Psoas muscle (tissue), 7 donors: ENCODE measurements at regions not wholly inside any gene's neighbourhood (a gene's known extent, or its start where the extent isn't known, plus 50 kb on each side); places are given as distances from the start of the nearest gene placed in this dataset.

ENCODE experiments used
- ATAC-seq, 4 donors: fragments of 200-7000 bp; cut with Tn5 transposase; one replicate each; pipeline ENCODE4 v1.9.1; 2020; ENCODE audit warnings: moderate library complexity in 3 of 4, mild to moderate bottlenecking in 2 of 4
- DNase-seq, 2 donors: peaks; one replicate each; pipeline ENCODE4 v3.0.0-alpha.2; 2020
- H3K27ac ChIP-seq: fragments of 200-600 bp; one replicate; pipeline ENCODE4 v1.8.0; 2022
- H3K27me3 ChIP-seq, 3 donors: fragments of 200-600 bp in 1 of 3; one replicate each; pipeline versions ENCODE4 v1.6.1 to v1.8.0; 2013 to 2022; ENCODE audit warnings: low read length in 2 of 3, mild to moderate bottlenecking in 2 of 3, moderate library complexity in 1 of 3; ENCODE audit not compliant: insufficient read depth in 3 of 3
- H3K36me3 ChIP-seq, 2 donors: fragments of 200-600 bp in 1 of 2; one replicate each; pipeline versions ENCODE4 v1.6.1 to v1.8.0; 2013 to 2022; ENCODE audit warnings: low read depth in 1 of 2, mild to moderate bottlenecking in 1 of 2, moderate library complexity in 1 of 2; ENCODE audit not compliant: insufficient read depth in 1 of 2
- H3K4me1 ChIP-seq: fragments of 200-600 bp; one replicate; pipeline ENCODE4 v1.8.0; 2022
- H3K4me3 ChIP-seq: fragments of 200-600 bp; one replicate; pipeline ENCODE4 v1.8.0; 2022; ENCODE audit warnings: mild to moderate bottlenecking
- H3K9me3 ChIP-seq: fragments of 200-600 bp; one replicate; pipeline ENCODE4 v1.8.0; 2022
- WGBS, 3 donors: extraction: QIAGEN DNeasy Blood & Tissue Kit; methylation state at CpG; one replicate each; pipeline versions ENCODE4 v1.1.6 to v1.1.7; 2013; 5-methylcytosine and 5-hydroxymethylcytosine counted together
- intact Hi-C, 2 donors: fragments of 100-400 bp; cut with DNase I; formaldehyde crosslinking; loops; one replicate each; pipeline versions ENCODE4 v1.11.0 to v1.14.2; 2022
- TF ChIP-seq, protein P1 (sequence below): fragments of 200-600 bp; IDR thresholded peaks from one replicate; pipeline ENCODE4 v1.8.0; 2022; ENCODE audit warnings: antibody characterized with exemption
- donor health status: healthy with polysubstance abuse.
- donor health status: DM: no; HTN: no; CAD: no; lungs with moderate emphysema.
- donor health status: Bipolar disorder and iron deficiency.
- donor health status: healthy.
- donor health status: DM: yes; HTN: yes; CAD: no.
- donor health status: DM: no; HTN: no; CAD: no.
- donor health status: DM: yes; HTN: yes; CAD: no.

DNA sequence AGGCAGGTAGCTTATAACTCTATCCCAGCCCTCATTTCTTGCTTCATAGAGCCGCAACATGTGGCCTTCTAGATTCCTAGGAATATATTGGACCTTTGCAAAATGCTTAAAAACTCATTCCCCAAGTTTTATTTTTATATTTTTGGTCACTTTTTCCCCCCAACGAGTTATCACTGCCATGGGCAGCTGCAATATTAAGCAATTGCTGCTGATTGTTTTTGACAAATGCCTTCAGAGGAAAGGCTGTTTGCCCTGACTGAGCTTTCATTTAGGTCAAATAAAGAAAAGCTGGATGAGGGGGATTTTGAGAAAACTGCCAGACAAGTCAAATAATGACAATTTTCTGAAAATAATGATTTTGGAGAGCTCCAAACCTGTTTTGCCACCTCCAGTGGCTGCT, 976.9 kb upstream of the MBL2 start:
- no peak for DNase-seq

DNA sequence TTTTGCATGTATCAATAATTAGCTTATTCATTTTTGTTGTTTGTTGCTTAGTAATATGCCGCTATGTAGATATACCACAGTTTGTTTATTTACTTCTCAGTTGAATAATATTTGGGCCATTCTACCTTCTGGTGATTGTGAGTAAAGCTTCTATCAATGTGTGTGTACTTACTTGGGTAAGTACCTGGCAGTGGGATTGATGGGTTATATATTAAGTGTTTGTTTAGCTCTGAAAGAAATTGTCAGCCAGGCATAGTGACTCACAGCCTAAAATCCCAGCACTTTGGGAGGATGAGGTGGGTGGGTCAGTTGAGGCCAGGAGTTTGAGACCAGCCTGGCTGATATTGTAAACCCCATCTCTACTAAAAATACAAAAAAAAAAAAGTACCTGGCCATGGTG, 975.7 kb upstream of the MBL2 start:
- intact Hi-C loops: no loop called here
- H3K36me3 ChIP-seq: no peaks in the 10 kb centered on the region
- 95 to 100% (median 97%) methylated on average over 1 of the region's 1 CpG for WGBS, 3 donors
- peaks cover 8% of the 10 kb centered on the region for H3K9me3 ChIP-seq
- no peak overlapping the region for H3K27ac ChIP-seq
- no peaks in the 10 kb centered on the region for H3K27me3 ChIP-seq
- no peak overlapping the region for H3K4me3 ChIP-seq
- H3K4me1 ChIP-seq: no peaks in the 10 kb centered on the region
- TF ChIP-seq, protein P1, sequence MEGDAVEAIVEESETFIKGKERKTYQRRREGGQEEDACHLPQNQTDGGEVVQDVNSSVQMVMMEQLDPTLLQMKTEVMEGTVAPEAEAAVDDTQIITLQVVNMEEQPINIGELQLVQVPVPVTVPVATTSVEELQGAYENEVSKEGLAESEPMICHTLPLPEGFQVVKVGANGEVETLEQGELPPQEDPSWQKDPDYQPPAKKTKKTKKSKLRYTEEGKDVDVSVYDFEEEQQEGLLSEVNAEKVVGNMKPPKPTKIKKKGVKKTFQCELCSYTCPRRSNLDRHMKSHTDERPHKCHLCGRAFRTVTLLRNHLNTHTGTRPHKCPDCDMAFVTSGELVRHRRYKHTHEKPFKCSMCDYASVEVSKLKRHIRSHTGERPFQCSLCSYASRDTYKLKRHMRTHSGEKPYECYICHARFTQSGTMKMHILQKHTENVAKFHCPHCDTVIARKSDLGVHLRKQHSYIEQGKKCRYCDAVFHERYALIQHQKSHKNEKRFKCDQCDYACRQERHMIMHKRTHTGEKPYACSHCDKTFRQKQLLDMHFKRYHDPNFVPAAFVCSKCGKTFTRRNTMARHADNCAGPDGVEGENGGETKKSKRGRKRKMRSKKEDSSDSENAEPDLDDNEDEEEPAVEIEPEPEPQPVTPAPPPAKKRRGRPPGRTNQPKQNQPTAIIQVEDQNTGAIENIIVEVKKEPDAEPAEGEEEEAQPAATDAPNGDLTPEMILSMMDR: no peak
- ATAC-seq: no peak
- DNase-seq: no peak

More for the DNA sequence above, 976.9 kb upstream of the MBL2 start:
- H3K27me3 ChIP-seq: no peaks in the 10 kb centered on the region
- no peak overlapping the region for H3K4me3 ChIP-seq
- TF ChIP-seq, protein P1: no peak
- no peak for ATAC-seq
- H3K4me1 ChIP-seq: no peaks in the 10 kb centered on the region
- peaks cover 8% of the 10 kb centered on the region for H3K9me3 ChIP-seq
- 71 to 77% (median 75%) methylated on average over 2 of the region's 2 CpGs for WGBS, 3 donors
- intact Hi-C loops: no loop called here
- H3K36me3 ChIP-seq: no peaks in the 10 kb centered on the region
- H3K27ac ChIP-seq: no peak overlapping the region

DNA sequence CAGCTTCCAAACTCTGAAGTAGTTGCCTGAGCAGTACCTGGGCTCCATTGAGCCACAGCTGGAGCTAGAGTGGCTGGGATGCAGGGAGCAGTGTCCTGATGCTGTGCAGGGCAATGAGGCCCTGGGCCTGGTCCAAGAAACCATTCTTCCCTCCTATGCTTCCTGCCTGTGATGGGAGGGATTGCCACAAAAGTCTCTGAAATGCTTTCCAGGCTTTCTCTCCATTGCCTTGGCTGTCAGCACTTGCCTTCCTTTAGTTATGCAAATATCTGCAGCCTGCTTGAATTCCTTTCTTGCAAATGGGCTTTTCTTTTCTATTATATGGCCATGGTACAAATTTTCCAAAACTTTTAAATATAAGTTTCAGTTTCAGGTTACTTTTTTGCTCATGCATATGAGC, 972.2 kb upstream of the MBL2 start:
- H3K36me3 ChIP-seq: no peaks in the 10 kb centered on the region
- H3K27me3 ChIP-seq: no peaks in the 10 kb centered on the region
- DNase-seq (no peak), ATAC-seq (no peak)
- H3K4me3 ChIP-seq: no peak overlapping the region
- H3K9me3 ChIP-seq: peaks cover 6% of the 10 kb centered on the region
- TF ChIP-seq, protein P1: no peak
- H3K27ac ChIP-seq: no peak overlapping the region
- intact Hi-C loops: no loop called here
- H3K4me1 ChIP-seq: no peaks in the 10 kb centered on the region

DNA sequence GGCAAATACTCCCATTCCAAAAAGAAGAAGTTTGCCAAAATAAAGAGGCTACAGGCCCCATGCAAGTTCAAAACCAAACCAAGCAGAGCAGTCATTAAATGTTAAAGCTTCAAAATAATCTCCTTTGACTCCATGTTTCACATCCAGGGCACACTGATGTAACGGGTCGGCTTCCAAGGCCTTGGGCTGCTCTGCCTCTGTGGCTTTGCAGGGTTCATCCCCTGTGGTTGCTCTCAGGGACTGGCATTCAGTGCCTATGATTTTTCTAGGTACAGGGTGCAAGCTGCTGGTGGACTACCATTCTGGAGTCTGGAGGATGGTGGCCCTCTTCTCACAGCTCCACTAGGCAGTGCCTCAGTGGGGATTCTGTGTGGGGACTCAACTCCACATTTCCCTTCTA, 971.6 kb upstream of the MBL2 start:
- Histone ChIP-seq H3K27ac (no peak overlapping the region), H3K4me3 (no peak overlapping the region), H3K4me1 (no peaks in the 10 kb centered on the region), H3K27me3 (no peaks in the 10 kb centered on the region), H3K36me3 (no peaks in the 10 kb centered on the region), H3K9me3 (peaks cover under 1% of the 10 kb centered on the region)
- intact Hi-C loops: no loop called here
- DNase-seq (no peak), ATAC-seq (no peak)
- WGBS, 3 donors: 93 to 97% (median 95%) methylated on average over 2 of the region's 2 CpGs
- TF ChIP-seq, protein P1: no peak

DNA sequence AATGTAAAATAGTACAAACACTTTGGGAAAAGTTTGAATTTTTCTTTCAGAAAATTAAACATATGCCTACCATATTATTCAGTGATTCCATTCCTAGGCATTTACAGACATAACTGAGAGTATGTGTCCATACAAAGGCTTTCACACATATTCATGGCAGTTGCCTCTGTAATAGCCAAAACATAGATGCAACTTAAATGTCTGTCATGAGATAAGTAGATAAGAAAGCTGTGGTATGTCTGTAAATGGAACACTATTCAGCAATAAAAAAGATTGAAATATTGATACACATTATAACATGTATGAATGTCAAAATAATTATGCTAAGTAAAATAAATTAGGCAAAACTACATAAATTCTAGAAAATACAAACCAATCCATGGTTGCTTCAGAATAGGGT, 964.5 kb upstream of the MBL2 start:
- no peak for DNase-seq

More for the DNA sequence above, 964.5 kb upstream of the MBL2 start:
- no peak overlapping the region for H3K4me3 ChIP-seq
- intact Hi-C loops: no loop called here
- no peak overlapping the region for H3K27ac ChIP-seq
- no peak for ATAC-seq
- TF ChIP-seq, protein P1: no peak
- H3K36me3 ChIP-seq: no peaks in the 10 kb centered on the region
- H3K27me3 ChIP-seq: no peaks in the 10 kb centered on the region
- peaks cover 3% of the 10 kb centered on the region for H3K9me3 ChIP-seq
- no peaks in the 10 kb centered on the region for H3K4me1 ChIP-seq
